GM18909 (cell line): ENCODE measurements at regions not wholly inside any gene's neighbourhood (a gene's known extent, or its start where the extent isn't known, plus 50 kb on each side); places are given as distances from the start of the nearest gene placed in this dataset.

Source experiments
- ATAC-seq: cut with Tn5 transposase; IDR thresholded peaks from one replicate; pipeline ENCODE4 v1.9.1; 2021; ENCODE audit warnings: mild to moderate bottlenecking; ENCODE audit not compliant: unreplicated experiment, poor library complexity

DNA sequence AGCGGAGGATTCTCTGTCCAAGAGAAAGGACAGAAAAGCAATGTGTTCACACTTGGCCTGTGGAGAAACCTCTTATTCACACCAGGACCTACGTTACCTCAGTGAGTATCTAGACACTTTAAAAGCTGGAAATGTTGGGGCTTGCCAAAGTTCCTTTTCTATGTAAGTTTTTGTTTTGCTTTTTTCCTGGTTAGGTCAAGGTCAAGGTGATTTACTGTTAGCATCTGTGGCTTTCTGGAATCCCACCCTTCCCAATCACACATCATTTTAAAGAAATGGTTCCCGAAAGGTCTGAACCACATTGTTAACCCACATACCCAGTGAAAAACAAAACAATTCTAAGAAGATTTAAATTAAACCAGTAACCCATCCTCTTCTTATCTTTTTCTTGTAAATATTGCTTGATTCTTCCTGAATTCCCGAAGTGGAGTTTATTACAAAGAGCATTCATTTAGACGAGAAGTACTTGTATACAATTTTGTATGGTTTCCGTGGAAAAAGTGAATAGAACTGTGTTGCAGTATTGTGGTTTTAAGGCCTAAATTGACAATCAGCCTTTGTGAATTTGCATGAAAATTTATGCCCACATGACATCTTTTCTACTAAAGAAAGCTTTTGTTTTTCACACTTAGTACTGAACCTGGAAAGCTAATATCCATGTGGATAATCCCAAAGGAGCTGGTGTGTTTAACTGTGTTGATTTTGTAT, 827.0 kb upstream of the IGFBP3 start:
- ATAC-seq, result no peak

DNA sequence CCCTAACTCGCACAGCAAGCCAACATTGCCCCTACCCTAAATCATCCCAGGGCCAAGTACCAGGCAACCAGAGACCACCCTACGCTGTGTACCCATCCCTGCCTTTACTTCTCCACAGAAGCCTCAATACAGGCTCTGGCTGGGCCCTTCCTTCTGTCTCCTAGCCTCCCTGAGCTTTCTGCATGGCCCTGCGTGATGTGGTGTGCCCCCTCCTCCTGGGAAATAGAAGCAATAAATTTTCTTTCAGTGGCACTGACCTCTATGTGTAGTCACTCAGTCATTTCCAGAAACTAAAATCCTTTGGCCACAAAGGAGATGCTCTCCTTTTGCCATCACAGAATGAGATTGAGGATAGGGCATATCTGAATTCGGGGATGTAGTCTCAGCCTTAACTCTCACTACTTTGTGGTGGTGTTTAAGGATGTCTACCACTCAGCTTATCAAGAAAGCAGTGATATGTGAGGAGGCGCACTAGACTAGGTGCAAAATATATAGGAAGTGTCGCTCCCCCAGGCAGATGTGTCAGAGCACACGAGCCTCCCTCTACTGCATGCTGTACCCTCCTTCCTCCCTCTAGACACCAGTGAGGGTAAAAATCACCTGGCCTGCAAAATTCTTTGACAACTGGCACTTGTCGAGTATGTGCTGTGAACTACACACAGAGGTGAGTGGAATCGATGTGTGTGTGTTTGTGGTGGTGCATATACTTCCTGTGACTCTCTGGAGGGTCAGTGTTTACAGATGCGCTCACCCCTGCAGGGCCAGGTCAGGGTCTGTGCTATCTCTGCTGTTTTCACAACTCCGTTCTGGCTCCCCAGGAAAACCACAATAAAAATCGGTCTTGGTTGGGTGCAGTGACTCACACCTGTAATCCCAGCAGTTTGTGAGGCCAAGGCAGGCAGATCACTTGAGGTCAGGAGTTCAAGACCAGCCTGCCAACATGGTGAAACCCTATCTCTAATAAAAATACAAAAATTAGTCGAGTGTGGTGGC, 825.9 kb upstream of the IGFBP3 start:
- no peak for ATAC-seq

DNA sequence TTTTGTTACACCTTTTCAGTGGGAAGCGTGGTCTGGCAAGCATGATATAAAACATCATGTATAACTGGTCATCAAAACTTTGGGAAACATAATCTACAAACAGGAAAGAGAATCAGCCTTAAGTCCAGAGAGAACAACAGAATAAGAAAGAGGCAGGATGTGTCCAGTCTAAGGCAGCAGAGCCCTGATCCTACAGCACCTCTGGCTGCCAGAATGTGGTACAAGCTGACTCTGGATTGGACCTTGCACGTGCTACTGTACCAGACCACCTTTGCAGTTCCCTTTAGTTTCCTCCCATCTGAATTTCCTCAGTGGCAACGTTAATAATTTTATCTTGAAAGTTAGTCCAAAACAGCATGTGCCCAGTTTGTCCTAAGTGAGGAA, 824.6 kb upstream of the IGFBP3 start:
- ATAC-seq, result no peak

DNA sequence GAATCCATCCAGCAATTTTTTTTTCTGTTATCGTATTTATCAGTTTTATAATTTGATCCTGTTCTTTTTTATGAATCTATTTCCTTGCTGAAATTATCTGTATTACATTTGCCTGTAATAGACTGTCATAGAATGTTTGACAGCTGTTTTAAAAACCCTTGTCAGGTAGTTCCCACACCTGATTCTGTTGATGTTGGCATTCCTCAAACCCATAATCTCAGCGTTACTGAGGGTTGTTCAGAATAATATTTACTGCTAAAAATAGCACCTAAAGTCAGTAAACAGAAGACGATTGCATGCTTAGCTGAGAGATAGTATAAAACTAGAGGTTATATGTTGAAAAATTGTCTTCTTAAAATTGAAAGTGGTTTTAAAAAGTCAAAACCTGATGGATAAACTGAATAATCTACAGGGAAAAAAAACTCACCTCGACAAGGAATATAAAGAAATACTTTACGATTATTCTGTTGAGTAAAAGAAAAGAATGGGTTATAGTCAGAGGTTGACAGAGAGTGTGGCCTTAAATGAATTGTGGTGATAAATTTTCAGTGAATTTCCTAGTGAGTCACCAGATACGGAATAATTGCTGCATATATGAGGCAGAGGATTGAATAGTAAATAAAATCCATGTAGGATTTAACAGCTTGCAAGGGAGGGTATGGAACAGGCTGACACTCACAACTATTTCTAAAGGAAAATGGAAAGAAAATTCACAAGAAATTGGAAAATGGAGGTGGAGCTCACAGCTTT, 824.1 kb upstream of the IGFBP3 start:
- ATAC-seq, result no peak

DNA sequence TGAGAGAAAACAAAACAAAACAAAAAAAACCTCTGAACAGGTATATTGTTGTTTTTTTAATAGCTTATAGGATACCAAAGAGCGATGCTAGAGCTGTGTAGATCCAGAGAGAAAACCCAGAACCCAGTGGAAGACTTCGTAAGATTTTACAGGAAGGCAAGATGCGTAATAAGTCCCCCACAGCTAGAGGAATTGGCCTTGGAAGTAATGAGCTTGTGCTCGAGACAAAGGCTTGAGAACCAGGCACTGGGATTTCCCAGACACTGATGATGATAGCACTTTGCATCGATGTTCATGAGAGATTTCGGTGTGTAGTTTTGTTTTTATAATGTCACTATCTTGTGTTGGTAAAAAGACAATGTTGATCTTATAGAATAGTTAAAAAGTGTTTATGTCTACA, 821.5 kb upstream of the IGFBP3 start:
- ATAC-seq, result no peak

DNA sequence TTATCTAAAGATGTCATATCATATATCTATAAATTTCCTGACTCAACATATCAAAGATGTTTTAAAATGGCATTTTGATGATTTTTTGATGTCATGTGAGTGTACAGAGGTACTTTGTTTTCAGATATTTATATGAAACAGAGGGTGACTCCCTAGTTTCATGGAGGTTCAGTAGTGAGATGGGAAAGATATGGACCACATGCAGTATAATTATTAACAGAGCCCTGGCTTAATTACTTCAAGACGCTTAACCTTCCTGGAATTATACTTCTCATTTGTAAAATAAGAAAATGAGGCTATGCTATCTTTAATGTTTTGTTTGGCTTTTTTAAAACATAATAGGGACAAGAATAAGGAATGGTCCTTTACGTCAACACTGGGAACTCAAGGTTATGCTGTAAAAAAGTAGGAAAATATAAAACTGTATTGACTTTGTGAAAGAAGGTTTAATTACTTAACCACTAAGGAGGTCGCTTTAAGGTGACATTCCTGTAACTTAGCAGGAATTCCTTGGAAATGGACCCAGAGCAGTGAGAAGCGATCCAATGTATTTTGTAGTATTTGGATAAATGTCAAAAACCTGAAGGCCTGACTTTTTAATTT, 821.0 kb upstream of the IGFBP3 start:
- no peak for ATAC-seq

DNA sequence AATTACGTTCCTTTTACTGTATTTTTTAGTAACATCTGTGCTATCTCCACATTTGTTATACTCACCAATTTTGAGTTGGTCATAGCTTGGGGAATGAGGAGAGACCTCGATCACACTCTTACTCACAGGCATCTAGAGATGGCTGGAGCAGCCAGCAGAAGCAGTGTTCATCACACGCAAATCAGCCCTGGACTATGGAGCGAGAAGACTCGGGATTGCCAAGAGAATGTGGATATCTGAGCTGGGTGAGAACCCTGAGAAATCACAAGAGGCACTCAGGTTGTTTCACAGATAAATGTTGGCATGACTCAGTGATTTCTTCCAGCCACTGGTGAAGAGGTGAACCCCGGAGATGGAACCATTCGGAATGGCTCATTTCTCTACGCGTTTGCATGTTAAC, 820.1 kb upstream of the IGFBP3 start:
- no peak for ATAC-seq

DNA sequence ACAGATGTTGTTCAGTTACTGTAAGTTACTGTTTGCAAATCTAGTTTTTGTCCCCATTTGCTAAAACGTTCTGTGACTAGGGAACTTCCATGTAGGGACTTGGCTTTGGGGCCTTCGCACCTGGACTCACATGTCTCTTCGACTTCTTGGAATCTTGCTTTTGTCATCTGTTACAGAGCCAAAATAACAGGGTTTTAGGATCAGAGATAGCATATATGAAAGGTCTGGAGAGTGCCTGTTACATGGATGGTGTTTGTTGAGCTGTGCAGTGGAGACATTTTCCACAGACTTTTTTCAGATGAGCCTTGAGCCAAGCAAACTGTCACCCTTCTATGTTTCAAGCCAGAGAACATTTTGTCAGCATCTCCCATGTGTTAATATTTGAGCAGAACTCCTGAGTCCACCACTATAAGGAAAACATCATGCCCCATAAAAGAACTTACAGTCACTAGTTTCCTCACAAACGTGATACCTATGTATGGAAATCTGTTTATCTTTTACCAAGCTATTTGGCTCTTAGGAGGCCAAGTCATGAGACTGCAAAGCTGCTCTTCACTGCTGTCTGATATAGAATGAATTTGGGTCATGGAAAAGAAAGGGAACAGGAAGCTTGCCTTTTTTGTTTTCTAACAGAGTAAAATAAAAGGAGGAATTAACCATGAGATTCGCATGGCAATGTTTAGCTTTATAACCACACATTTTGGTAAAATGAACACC, 818.6 kb upstream of the IGFBP3 start:
- no peak for ATAC-seq

DNA sequence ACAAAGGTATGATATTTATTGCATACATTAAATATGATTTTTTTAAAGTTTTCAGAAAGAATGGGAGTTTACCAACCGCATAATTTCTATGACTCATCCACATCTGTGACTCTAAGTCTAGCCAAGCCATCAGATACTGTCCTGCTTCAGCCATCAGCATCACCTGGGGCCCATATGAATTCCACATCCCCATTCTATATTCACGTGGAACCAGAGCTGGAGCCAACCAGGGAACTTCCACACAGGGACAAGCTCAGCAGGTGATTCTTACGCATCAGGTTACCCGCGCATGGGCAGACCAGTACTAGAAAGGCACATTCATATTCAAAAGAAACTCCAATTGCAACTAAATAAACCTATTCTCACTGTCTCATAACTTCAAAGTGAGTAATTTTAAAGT, 817.7 kb upstream of the IGFBP3 start:
- no peak for ATAC-seq

DNA sequence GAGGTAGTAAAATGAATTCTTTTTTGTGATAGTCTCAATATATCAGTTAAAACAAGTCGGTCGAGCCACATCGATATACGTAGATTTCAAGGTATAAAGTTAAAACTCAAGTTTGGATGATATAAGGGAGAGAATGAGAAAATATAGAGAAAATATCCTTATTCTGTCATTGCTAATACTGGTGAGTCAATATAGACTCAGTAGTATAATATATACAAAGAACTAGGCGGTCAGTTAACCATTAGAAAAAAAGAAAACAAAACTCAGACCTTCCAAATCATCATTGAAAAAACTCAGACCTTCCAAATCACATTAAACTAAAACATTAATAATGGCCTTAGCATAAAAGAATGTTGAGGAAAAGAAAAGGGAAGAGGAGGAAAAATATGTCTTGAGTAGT, 817.1 kb upstream of the IGFBP3 start:
- no peak for ATAC-seq

DNA sequence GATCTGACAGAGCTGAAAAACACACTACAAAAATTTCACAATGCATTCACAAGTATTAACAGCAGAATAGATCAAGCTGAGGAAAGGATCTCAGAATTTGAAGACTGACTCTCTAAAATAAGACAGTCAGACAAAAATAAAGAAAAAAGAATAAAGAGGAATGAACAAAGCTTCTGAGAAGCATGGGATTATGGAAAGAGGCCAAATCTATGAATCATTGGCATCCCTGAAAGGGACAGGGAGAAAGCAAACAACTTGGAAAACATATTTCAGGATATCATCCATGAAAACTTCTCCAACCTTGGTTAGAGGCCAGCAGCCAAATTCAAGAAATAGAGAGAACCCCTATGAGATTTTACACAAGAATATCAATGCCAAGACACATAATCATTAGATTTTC, 804.8 kb upstream of the IGFBP3 start:
- no peak for ATAC-seq

DNA sequence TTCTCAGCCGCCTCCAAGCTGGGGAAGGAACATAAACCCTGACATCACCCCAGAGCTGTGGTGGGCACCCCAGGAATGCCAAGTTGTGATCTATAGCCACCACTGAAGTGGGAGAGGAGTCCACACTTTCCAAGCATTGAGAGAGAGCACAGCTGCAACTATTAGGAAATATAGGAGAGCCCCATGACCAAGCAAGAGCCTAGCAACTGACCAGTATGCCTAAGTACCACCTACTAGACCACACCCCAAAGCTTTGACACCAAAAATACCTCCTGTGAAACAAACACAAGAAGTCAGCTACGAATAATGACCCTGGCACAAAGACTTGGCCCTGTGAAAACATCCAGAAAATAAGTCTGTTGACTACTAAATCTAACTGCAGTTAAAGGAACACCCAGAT, 804.1 kb upstream of the IGFBP3 start:
- no peak for ATAC-seq

DNA sequence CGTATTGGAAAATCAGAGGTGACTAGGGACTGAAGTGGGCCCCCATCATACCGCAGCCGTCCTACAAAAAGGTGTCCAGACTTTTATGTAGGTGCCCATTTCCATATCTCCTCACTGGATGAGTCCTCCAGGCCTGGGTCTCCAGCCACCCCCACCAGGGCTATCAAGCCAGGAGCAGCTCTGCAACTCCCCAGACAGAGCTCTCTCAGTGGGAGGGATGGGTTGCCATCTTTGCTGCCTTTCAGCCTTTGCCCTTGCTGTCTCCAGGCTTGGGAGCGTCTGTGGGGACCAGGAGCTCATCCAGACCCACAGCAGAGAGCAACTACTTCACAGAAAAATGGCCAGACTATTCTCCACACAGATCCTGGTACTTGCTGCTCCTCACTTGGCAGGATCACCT, 802.7 kb upstream of the IGFBP3 start:
- ATAC-seq, result no peak

DNA sequence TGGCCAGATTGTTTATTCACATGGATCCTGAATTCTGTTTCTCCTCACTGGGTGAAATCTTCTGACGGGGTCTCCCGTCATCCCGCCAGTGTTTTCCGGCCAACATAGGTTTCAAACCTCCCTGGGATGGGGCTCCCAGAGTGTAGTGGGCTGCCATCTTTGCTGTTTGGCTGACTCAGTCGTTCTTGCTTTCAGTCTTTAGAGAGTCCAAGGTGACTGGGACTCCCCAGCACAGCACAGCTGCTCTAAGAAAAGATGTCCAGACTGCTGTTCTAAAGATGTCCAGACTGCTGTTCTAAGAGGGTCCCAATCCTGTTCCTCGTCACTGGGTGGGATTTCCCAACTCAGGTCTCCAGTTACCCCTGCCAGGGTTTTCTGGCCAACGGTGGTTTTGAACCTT, 801.9 kb upstream of the IGFBP3 start:
- no peak for ATAC-seq

DNA sequence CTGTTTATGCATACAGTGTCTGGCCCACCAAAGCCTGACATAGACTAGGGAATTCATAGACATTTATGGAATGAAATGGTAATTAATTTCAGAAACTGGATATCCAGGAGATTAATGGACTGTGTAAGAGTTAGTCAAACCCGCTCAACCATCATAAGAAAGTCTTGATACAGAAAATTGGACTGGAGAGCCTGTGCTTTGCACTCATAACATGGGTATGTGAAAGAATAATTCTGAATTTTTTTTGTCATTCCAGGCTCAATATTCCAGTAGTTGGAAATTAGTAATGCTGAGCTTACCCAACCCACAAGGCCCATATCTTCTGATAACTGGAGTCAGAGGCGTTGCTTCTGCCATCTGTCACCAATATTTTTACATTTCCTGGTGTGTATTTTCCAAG, 799.7 kb upstream of the IGFBP3 start:
- ATAC-seq, result no peak

DNA sequence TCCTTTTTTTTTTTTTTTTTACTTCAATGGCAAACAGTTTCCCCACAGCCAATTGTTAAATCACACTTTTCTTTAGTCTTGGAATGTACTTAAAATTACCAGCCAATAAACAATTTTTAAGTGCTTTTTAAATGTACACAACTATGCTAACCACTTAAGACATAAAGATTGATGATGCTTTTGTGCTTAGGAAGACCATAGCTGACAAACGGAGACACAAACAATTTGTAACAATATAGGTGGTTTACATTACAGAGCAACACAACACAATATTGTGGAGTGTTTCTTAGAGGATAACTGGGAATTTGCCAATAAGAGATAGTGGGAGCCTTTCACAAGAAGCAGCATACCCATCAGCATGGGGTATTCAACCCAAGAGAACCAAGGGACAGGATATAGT, 798.5 kb upstream of the IGFBP3 start:
- no peak for ATAC-seq

DNA sequence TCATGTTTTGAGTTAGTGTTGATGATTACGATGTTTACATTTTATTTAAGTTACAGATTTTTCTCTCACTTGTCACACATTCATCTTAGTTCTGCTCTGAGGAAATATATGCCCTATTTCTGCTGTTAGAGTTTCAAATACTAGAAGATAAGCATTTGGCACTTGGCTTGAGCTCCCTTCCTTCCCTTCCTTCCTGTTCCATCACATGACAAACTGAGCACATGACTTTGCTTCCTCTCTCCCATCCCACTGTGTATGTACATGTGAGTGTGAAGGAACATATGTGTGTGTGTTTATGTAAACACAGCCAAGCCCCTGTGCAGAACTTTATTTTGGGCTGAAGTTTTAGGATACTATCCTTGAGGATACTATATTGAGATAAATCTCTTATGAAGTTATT, 795.9 kb upstream of the IGFBP3 start:
- ATAC-seq, result no peak

DNA sequence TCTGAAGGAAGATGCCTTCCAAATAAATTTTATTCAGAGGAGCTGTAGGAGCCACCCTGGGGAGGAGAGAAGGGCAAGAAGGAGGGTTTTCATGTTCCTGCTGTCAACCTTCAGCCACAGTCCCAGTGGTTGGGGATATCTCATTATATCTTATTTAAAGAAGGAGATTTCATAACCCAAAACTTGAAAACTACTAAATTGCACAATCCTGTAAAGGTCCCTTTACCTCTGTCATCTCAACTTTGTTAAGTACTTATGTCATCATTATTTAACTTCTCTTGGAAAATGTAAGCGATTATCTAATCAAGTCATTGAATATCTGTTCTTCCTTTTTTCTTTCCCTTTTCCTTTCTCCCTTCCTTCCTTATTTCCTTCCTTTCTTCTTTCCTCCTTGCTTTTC, 794.5 kb upstream of the IGFBP3 start:
- ATAC-seq, result no peak

DNA sequence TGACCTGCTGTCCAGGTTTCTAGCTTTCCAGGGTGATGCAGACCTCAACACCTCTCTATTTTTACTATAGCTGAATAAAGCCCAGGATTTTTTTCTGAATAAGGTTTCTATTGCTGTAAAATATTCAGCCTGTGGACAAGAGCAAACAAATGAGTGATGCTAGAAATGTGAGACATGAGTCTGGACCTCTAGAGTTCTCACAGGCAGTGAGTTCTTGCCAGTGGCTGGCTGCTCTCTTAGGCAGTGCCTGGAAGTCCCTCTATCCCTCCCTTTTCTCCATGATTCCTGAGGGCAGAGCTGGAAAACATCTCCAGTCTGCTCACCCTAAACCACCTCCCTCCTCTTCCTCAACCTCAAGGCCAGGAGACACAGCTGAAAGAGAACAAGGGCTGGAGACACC, 793.8 kb upstream of the IGFBP3 start:
- no peak for ATAC-seq
